ENCODE measurements at regions not wholly inside any gene's neighbourhood (a gene's known extent, or its start where the extent isn't known, plus 50 kb on each side); places are given as distances from the start of the nearest gene placed in this dataset.

GRCh38 chr5:168006456-168007130, 284.9 kb upstream of the WWC1 start (continued):
- TF ChIP-seq, protein P1, sequence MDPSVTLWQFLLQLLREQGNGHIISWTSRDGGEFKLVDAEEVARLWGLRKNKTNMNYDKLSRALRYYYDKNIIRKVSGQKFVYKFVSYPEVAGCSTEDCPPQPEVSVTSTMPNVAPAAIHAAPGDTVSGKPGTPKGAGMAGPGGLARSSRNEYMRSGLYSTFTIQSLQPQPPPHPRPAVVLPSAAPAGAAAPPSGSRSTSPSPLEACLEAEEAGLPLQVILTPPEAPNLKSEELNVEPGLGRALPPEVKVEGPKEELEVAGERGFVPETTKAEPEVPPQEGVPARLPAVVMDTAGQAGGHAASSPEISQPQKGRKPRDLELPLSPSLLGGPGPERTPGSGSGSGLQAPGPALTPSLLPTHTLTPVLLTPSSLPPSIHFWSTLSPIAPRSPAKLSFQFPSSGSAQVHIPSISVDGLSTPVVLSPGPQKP (IDR thresholded peaks at IDR 0.05; ENCODE audit: low read depth, low read length), result no peak
- TF ChIP-seq SUZ12 (IDR thresholded peaks at IDR 0.05; ENCODE audit: unreplicated experiment) (no peak), ZNF622 (IDR thresholded peaks at IDR 0.05) (no peak), MAX (IDR thresholded peaks at IDR 0.05; ENCODE audit: low read depth, low read length) (no peak), PRDM15 (CRISPR knock-in tag; IDR thresholded peaks at IDR 0.05) (no peak), ZBTB4 (CRISPR knock-in tag; IDR thresholded peaks at IDR 0.05) (no peak), BRCA1 (IDR thresholded peaks at IDR 0.05; ENCODE audit: low read depth, low read length) (no peak), MTA2 (IDR thresholded peaks at IDR 0.05; ENCODE audit: low read depth) (no peak)
- TF ChIP-seq, protein P2, sequence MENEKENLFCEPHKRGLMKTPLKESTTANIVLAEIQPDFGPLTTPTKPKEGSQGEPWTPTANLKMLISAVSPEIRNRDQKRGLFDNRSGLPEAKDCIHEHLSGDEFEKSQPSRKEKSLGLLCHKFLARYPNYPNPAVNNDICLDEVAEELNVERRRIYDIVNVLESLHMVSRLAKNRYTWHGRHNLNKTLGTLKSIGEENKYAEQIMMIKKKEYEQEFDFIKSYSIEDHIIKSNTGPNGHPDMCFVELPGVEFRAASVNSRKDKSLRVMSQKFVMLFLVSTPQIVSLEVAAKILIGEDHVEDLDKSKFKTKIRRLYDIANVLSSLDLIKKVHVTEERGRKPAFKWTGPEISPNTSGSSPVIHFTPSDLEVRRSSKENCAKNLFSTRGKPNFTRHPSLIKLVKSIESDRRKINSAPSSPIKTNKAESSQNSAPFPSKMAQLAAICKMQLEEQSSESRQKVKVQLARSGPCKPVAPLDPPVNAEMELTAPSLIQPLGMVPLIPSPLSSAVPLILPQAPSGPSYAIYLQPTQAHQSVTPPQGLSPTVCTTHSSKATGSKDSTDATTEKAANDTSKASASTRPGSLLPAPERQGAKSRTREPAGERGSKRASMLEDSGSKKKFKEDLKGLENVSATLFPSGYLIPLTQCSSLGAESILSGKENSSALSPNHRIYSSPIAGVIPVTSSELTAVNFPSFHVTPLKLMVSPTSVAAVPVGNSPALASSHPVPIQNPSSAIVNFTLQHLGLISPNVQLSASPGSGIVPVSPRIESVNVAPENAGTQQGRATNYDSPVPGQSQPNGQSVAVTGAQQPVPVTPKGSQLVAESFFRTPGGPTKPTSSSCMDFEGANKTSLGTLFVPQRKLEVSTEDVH (IDR thresholded peaks at IDR 0.05; ENCODE audit: low read depth, partially characterized antibody), result no peak
- TF ChIP-seq, protein P3, sequence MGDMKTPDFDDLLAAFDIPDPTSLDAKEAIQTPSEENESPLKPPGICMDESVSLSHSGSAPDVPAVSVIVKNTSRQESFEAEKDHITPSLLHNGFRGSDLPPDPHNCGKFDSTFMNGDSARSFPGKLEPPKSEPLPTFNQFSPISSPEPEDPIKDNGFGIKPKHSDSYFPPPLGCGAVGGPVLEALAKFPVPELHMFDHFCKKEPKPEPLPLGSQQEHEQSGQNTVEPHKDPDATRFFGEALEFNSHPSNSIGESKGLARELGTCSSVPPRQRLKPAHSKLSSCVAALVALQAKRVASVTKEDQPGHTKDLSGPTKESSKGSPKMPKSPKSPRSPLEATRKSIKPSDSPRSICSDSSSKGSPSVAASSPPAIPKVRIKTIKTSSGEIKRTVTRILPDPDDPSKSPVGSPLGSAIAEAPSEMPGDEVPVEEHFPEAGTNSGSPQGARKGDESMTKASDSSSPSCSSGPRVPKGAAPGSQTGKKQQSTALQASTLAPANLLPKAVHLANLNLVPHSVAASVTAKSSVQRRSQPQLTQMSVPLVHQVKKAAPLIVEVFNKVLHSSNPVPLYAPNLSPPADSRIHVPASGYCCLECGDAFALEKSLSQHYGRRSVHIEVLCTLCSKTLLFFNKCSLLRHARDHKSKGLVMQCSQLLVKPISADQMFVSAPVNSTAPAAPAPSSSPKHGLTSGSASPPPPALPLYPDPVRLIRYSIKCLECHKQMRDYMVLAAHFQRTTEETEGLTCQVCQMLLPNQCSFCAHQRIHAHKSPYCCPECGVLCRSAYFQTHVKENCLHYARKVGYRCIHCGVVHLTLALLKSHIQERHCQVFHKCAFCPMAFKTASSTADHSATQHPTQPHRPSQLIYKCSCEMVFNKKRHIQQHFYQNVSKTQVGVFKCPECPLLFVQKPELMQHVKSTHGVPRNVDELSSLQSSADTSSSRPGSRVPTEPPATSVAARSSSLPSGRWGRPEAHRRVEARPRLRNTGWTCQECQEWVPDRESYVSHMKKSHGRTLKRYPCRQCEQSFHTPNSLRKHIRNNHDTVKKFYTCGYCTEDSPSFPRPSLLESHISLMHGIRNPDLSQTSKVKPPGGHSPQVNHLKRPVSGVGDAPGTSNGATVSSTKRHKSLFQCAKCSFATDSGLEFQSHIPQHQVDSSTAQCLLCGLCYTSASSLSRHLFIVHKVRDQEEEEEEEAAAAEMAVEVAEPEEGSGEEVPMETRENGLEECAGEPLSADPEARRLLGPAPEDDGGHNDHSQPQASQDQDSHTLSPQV (IDR thresholded peaks at IDR 0.05), result no peak
- TF ChIP-seq, protein P4, sequence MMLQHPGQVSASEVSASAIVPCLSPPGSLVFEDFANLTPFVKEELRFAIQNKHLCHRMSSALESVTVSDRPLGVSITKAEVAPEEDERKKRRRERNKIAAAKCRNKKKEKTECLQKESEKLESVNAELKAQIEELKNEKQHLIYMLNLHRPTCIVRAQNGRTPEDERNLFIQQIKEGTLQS (IDR thresholded peaks at IDR 0.05; ENCODE audit: borderline replicate concordance, extremely low read depth, low read depth, low read length), result no peak

Measured in GM12878 (cell line).